Fibroblast of skin of abdomen (primary cell): ENCODE measurements at regions not wholly inside any gene's neighbourhood (a gene's known extent, or its start where the extent isn't known, plus 50 kb on each side); places are given as distances from the start of the nearest gene placed in this dataset.
A peak's percentile ranks its signal among the peaks of the same experiment; 100 is the strongest.

ENCODE experiments used
- DNase-seq: peaks from one replicate; pipeline ENCODE4 v3.0.0-alpha.2; 2013

DNA sequence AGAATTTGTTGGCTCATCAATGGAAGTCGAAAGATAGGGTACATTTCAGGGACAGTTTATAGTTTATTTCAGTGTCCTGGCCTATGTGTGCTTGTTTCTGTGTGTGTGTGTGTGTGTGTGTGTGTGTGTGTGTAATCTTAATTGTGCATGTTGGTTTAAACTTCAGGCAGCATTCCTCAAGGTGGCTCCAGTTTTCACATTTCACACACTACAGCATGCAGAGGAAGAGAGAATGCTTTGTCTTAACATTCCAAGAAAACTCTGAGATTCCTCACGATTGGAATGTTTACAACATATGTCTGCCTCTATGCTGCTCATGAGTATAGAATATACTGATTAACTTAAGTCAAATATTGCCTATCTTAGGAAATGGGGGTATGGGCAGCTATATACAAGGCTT lies 332.6 kb upstream of the EPHA7 start:
- DNase-seq: peak; percentile 46

DNA sequence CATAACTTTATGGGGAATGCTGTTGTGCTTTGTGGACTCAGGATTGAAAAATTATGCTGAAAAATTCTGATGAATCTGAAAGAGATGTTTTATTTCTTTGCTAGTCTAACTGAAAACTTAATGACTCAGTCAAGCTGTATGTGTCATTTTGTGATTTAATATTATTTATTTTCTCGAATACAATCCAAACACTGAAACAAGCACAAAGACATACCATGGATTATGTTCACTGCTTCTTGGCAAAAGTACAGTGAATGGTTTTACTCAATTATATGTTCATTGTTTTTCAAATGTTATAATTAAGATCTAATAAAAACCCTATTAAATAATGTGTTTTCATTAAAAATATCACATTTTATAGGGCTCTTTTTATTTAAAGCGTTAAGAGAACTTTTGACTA lies 330.6 kb upstream of the EPHA7 start:
- no peak for DNase-seq

DNA sequence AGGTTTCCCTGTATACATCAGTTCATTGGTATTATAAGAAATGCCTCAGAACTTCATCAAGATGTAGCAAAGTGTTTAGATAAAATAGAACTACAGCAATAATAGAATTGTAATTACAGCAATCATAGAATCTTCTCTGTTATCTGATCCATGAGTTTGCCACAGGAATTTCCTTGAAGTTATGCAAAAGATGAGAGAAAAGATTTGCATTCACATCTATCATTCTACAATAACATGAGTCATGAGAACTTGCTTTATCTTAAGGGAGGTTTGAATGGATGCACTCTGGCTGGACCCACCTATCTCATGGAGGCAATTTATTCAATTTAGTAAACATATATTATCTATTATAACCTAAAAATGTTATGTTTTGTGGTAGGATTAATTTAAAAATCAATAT lies 329.8 kb upstream of the EPHA7 start:
- DNase-seq: peak; percentile 2

DNA sequence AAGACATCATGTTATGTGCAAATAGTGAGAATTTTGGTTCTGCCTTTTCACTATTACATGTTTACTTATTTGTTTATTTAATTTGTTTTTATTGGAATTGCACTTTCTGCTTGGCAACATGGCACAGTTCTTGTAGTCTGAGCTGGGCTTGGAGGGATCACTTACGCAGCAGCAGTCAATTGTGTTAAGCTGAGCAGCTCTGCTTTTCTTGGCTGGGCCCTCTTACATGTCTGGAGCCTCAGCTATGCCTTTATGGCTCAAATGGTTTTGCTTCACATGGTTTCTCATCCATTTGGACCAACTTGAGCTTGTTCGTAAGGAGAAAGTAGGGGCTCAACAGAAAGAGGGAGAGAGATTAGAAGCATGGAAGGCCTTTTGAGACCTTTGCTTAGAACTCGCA lies 327.5 kb upstream of the EPHA7 start:
- DNase-seq: no peak

DNA sequence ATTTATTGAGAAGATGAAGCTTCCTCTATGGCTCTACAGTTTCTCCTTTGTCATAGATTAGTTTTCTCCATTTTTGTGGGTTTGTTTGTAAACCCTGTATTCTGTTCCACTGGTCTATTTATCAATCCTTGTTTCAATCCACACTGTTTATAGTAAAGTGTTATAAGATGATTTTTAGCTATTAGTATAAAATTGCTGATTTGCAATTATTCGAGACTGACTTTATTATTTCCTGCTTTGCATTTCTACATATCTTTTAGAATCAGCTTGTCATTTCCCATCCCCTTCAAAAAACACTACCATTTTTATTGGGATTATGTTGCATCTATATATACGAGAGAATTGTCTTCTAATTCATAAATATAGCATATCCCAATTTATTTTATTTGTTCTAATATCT lies 325.9 kb upstream of the EPHA7 start:
- no peak for DNase-seq

DNA sequence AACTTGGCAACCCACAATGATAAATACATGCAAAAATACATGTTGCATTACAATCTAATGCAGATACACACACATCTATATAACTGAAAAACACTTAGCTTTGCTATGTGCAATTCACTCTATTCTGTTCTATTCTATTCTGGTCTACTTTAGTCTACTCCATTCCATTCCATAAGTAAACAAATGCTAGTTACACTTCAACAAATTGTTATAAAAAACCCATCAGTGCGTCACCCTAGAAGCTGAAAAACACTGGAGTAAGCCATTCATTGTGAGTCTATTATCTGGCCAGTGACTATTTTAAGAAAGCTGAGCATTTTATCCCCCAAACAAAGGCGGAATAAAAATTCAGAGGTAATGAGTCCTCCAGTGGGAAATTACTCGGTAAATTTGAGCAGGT lies 315.7 kb upstream of the EPHA7 start:
- DNase-seq: no peak

DNA sequence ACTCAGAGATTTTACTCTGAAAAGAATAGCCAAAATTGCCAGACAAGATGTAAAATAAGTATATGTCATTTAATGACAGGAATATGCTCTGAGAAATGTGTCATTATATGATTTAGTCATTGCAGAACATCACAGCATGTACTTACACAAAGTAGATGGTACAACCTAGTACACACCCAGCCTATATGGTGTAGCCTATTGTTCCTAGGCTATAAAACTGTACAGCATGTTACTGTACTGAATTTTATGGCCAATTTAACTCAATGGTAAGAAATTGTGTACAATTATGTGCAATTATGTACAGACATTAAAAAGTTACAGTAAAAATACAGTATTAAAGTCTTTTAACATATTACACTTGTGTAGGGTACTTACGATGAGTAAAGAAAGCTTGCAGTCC lies 311.9 kb upstream of the EPHA7 start:
- no peak for DNase-seq

DNA sequence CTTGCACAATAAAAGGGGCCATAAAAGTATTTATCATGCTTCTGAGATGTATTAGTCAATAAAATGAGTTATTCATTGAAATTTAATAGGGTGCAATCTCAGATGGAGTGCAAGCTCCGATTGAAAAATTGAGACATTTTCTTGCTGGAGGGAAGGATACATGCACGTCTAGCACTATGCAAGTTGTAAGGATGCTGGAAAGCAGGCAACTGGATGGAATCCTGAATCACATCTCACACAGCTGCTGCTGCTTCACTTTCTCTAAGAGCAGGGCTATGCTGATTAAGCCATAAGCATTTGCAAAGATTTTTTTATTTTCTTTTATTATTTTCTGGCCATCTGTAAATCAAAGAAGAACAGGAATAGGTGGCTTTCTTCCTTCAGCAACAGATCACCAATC lies 308.8 kb upstream of the EPHA7 start:
- no peak for DNase-seq

DNA sequence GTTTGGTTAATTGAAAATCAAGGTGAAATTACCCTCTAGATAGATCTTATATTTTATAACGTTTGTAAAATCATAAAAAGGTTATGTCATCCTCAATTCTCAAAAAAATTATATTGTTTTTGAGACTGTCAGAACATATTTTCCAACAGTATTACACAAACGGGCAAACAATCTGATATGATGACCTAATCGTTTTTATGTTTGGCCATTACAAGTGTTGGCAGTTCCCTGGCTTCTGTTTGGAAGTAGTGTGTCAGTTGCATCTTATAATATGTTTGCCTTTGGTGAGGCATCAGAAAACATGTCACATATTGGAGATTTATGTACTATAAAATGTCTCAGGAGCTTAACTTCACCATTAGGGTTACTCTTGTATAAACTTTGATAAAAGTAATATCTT lies 308.1 kb upstream of the EPHA7 start:
- DNase-seq: no peak

DNA sequence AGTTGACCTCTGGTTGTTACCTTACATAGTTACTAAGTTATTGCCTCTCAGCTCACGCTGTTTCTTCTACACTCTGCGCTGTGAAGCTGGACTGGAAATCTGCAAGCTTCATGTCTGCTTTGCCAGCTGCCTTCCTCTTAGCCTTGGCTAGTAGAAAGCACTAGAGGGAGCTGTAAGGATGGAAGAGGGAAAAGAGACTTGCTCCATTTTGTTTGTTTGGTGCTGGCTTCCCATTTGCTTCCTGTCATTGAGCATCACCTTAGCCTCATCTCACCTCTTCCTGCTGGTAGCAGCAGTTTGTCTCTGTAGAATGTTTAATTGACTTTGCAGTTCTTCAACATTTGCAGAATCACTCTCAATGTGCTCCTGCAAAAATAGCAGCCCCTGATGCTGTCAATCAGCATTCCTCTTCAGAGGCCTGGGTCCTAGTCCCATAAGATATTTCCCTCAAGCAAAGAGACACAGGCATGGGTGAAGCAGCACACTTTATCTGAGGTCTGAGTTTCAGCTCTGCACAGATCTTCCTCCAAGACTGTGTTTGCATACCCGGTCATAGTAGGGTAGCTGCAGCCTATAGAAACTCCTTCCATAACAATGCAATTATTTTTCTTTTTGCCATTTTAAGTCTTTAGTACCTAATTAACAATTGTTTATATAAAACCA lies 302.2 kb upstream of the EPHA7 start:
- DNase-seq: peak; percentile 20

DNA sequence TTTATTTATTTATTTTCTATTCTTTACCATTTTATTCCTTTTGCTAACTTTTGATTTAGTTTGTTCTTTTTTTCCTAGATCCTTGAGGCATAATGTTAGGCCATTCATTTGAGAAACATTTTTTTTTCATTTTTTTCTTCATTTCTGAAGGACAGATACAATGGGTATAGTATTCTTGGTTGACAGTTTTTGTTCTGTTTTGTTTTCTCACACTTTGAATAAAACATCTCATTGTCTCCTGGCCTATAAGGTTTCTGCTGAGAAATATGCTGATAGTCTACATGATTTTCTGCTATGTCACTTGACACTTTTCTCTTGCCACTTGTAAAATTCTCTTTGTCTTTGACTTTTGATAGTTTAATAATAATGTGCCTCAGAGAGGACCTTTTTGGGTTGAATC lies 294.6 kb upstream of the EPHA7 start:
- DNase-seq: no peak

DNA sequence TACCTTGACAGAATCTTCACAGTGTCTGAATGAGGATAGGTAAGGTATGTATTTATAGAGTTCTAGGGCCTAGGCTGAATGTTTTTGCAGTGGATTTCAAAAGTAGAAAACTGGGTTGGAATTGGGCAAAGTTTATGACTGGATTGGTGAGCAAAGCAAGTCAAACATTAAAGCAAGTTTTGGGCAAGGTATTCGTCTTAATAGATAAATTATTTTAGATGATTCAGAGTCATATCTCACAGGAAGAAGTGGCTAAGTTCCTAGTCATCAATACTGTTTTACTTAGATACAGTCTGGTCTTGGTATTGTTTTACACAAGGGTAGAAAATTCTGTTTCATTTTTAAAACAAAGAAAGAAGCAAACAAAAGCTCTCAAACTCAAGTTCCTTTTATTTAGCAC lies 284.1 kb upstream of the EPHA7 start:
- no peak for DNase-seq

DNA sequence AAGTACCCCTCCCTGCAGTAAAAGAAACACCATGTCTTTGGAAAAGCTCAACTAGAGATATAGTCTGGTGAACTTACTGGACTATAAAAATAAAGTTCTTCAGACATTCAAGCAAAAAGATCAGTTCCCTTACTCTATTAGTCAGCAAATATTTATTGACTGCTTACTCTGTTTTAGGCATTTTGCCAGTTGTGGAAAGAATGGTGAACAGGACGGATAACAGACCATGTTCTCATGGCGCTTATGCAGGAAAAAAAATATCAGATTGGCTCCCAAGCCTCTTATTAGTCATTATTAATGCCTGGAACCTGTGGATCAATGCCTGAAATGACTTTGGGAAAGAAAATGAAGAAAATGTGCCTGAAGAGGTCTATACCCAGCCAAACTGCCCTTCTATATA lies 282.2 kb upstream of the EPHA7 start:
- no peak for DNase-seq

DNA sequence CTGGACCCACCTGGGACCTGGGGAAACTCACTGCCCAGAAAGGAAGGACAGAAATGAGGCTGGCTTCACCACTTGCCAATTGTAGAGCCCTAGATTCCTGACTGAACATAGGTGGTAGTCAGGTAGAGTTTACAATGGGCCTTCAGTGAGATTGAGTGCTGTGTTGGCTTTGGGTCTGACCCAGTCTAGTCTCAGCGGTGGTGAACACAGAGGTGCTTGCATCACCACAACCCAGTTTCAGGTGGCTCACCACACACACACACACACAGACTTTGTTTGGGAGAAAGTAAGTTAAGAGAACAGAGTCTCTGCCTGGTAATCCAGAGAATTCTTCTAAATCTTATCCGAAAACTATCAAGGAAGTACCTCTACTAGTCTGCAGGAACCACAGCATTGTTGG lies 266.1 kb upstream of the EPHA7 start:
- DNase-seq: no peak

DNA sequence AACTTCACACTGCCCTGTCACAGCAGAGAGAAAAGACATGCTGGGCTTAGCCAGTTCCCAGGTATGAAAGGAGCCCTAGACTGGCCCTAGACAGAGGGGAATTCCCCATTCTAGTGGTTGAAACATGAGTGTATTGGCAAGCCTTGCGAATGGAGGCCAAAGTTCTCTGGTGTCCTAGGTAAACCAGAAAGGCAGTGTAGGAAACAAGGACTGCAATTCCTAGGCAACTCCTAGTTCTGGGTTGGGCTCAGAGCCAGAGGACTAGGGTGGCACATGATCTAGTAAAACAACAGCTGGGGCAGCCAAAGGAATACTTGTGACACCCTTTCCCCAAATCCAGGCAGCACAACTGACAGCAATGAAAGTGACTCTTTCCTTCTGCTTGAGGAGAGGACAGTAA lies 265.0 kb upstream of the EPHA7 start:
- no peak for DNase-seq

DNA sequence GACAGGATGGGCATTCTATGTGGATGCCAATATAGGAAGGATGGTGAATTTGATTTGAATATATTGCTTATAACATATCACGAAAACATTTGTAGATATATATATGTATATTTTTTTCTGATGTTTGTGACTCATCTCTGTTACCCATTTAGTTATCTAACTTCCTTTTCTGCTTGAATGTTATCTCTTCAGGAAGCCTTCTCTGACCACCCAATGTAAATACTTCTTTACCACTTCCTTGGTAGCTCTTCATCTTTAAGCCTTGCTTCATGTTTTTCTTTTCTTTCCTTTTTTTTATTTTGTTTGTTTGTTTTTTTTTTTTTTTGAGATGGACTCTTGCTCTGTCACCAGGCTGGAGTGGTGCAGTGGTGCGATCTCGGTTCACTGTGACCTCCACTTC lies 260.5 kb upstream of the EPHA7 start:
- DNase-seq: no peak

DNA sequence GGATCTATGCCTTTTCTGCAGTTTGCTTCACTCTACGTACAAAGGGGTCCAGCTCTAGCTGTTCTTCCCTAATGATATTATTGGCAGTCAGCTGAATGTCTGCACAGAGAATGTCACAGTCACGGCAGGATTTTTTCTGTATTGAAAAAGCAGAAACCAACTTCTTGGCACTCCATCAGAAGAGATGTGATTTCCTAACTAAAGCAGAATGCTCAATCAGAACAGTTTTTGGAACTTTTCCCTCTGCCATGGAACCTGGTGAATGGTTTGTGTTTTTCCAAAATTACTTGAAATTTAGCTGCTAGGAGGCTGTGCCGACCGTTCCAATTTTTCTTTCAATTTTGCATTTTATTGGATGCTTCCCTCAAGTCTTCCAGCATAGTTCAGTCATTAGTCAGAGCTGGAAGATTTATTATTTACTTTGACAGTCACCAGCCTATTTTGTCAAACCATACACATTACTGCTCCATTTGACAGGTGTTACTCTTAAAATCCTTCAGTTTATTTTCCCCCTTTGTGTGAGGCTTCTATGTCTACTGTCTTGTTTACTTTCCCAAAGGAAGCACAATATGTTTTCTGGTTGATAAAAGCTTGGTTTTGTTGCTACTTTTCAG lies 259.6 kb upstream of the EPHA7 start:
- peak; percentile 1 for DNase-seq

DNA sequence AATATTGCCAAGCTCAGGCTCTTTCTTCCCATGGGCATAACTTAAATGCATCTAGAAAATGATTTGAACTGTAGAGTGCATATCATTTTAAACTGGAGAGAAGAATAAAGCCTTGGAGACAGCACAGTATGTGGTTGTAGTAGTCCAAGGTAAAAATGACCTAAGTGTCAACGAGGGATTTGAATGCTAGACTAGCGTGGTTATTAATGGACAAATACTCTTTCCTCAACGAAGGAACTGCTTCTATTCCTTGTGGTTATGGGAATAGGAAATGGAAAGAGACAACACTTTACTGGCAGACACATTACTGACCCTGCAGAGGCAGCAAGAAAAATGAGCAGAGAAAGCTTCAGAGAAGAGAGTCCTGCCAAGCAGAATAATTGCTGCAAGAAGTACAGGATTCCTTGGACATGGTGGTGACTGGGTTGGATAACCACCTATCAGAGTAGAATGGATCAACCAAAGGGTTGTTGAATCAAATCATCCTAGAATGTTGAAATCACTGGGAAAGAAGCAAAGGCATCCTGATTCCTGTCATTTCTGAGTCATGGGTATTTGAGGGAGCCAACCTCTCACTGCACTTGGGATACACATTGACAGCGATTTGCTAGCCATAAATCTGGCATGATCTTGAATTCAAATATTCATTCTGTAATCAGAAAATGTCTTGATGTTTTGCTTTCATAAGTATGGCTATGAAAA lies 258.1 kb upstream of the EPHA7 start:
- DNase-seq: no peak

DNA sequence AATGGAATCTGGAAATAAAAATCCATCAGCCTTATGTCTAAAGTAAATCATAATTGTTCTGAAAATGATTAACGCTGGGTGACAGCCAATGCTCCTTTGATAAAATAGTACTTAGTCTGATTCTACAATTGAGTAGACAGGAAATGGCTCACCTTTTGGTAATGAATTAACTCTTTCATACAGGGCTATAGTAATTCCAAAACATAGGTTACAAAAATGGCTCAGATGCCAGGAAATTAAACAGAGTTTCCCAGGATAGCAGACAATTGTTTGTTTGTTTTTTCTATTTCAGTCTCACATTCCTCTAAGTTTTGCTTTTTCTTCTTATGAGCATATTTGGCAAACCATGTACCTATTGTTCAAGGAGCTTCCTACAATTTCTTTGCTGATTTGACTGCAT lies 257.2 kb upstream of the EPHA7 start:
- DNase-seq: no peak

DNA sequence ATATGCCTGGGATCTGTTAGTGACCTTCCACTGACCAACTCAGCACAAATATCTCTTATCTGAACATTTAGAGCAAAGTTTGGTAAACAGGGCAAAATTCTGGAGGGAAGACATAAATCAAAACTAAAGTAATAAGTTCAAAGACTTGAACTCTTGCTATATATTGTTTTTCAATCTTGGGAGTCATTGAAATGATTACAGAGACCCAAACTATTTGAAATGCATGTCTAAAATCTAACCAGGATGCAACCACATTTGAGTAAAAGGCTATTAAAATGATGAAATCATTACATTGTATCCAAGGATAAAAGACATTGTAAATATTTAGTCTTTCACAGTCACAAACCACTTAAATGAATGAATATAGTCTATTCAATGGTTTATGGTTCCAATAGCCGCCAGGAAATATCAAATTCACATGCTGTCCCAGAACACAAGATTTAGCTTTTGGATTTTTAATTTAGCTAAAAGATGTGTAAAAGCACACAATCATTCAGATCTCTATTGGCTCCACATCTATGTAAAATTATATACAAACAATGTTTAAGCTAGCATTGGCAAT lies 256.6 kb upstream of the EPHA7 start:
- no peak for DNase-seq

DNA sequence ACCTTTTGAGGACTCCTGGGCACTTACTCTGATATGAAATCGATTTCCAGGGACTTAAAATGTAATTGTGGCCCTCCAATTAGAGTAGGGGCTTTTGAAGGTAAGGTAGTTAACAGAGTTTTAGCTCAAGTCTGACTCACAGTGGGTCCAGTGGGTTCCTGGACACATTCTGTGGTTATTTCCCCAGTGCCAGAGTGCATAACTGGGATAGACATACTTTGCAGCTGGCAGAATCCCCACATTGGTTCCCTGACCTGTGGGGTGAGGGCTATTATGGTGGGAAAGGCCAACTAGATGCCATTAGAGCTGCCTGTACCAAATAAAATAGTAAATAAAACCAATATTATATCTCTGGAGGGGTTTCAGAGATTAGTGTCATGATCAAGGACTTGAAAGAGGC lies 243.8 kb upstream of the EPHA7 start:
- DNase-seq: no peak

DNA sequence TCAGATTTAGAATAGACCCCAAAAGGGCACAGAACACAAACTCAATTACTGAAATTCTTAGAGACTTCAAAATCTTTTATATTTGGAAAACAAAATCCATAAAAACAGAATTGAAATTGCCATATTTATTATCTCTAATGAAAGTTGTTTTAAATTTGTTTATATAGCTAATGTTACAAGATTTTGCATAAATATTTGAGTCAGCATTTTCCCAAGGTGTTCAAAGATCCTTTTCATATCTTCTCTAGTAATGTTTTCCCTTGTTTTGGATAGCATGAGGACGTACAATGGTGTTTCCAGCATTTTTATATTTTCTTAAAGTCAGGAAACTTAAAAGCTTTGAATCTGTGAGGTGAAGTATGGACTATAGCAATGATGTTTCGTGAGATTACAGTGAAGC lies 235.2 kb upstream of the EPHA7 start:
- DNase-seq: no peak

DNA sequence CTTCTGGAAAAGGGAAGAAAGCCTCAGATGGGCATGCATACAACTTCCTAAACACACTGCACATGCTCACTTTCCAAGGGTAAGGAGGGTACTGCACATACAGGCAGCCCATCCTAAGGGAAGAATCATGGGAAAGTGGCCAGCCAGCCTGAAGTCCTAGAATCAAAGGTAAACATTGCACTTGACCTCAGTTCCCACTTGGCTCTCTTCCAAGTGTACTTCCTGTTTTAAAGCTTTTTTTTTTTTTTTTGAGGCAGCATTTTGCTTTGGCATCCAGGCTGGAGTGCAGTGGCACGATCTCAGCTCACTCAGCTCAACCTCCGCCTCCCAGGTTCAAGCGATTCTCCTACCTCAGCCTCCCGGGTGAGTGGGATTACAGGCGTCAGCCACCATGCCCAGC lies 225.3 kb upstream of the EPHA7 start:
- no peak for DNase-seq

DNA sequence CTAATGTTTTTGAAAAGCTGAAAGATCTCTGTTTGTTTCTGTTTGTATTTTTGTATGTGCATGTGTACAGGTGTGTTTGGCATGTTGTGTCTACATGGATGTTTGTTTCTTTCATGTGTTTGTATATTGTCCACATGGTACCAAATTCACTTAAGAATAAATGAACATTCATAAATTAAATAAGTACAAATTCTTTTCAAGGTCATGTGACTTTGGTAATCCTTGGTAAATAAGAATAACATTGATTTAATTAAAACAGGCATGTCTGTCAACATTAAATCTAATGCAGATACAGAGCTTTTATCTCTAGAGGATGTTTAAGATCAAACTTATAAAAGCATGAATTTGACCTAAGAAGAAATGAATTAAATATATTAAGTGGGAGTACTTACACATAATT lies 219.8 kb upstream of the EPHA7 start:
- DNase-seq: no peak
